AG09319 (cell line): ENCODE measurements at regions not wholly inside any gene's neighbourhood (a gene's known extent, or its start where the extent isn't known, plus 50 kb on each side); places are given as distances from the start of the nearest gene placed in this dataset.

Experiments used
- DNase-seq: peaks from one replicate; pipeline ENCODE4 v3.0.0-alpha.2; 2010; ENCODE audit warnings: low read depth; ENCODE audit errors: extremely low read depth
- CTCF ChIP-seq: IDR thresholded peaks from 2 replicates; pipeline ENCODE4 v1.5.1; 2011; ENCODE audit warnings: low read depth, mild to moderate bottlenecking, inconsistent platforms, low read length, moderate library complexity

GRCh38 chr6:111982681-111983080 is 71.2 kb upstream of the CCN6 start:
- DNase-seq: no peak
- TF ChIP-seq CTCF: no peak

- DNase-seq: no peak
- TF ChIP-seq CTCF: no peak
Observed at GRCh38 chr6:111983193-111983592, 70.7 kb upstream of the CCN6 start.

GRCh38 chr6:111984081-111984480 is 69.8 kb upstream of the CCN6 start:
- no peak for TF ChIP-seq CTCF
- DNase-seq: no peak

- TF ChIP-seq CTCF: no peak
- DNase-seq: no peak
Observed at GRCh38 chr6:111984516-111985201, 69.2 kb upstream of the CCN6 start.

GRCh38 chr6:111985202-111985731 is 68.6 kb upstream of the CCN6 start:
- no peak for DNase-seq
- TF ChIP-seq CTCF: no peak

- TF ChIP-seq CTCF: no peak
- DNase-seq: no peak
Observed at GRCh38 chr6:111986651-111987050, 67.3 kb upstream of the CCN6 start.

GRCh38 chr6:111987295-111987694 is 66.6 kb upstream of the CCN6 start:
- no peak for TF ChIP-seq CTCF
- no peak for DNase-seq
